Stimulated activated CD8-positive, alpha-beta memory T cell treated with anti-CD3 and anti-CD28 coated beads, Interleukin-12 subunit alpha, Interleukin-12 subunit beta, amount 100 ng/mL, for 24 hours (primary cell): ENCODE measurements at regions not wholly inside any gene's neighbourhood (a gene's known extent, or its start where the extent isn't known, plus 50 kb on each side); places are given as distances from the start of the nearest gene placed in this dataset.

ENCODE experiments used
- DNase-seq: peaks from one replicate; pipeline ENCODE4 v3.0.0-alpha.2; 2020; ENCODE audit errors: extremely low read depth

DNA sequence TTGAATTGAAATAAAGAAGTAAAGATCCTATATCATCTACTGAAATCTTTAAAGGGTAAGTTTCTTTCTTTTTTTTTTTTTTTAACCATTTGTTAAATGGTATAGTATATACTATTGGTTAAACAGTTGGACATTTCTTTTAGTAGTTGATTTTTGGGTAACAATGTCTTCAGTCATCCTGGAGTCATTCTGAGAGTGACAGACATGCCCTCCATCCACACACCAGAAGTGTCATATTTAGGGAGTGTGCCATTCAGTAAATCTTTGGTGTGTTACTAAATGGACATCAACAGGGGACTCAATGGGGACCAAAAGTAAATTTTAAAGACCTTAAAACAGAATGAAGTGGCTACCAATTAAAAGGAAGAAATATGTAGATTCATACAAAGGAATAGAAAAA is 50.8 kb upstream of the SLC39A10 start:
- DNase-seq: no peak

DNA sequence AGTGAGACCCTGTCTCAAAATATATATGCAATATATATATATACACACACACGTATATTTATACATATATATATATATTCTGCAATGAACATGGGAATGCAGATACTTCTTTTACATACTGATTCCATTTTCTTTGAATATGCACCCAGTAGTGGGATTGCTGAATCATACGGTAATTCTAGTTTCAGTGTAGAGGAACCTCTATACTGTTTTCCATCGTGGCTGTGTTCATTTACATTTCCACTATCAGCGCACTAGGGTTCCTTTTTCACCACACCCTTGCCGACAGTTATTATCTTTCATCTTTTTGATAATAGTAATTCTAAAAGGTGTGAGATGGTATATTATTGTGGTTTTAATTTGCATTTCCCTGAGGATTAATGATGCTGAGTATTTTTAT is 52.3 kb upstream of the SLC39A10 start:
- DNase-seq: no peak

DNA sequence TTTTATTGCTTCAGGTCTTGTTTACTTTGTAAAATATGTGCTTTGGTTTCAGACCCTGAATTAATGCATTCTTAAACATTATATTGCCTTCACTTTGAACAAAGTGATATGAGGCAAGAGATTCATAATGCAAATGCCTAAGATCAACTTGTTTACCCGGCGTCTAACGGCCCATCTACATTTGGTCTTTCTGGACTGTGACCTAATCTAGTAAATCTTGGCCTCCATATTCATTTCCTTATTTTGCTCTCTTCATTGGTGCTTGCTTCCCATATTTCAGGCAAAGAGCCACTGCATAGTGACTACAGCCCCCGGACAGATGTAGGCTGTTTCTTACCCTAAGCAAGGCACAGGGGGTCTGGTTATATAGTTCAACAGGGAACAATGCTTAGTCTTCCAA is 53.0 kb upstream of the SLC39A10 start:
- no peak for DNase-seq

DNA sequence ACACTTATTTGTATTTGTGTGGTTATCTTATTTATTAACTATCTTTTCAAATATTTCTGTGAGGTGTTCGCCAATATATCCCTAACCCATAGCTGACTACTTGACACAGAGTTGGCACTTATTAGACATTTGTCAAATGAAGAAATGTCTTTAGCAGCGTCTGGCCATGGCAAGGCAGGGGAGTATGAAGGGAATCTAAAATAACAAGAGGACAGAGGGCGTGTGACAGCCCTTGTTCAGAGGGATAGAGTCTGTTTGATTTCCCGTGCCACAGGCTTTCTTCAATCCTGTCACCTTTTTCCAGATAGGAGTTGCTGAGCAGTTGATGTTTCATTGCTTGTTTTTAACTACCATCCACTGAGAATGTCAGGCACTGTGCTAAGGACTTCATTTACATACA is 53.6 kb upstream of the SLC39A10 start:
- no peak for DNase-seq

DNA sequence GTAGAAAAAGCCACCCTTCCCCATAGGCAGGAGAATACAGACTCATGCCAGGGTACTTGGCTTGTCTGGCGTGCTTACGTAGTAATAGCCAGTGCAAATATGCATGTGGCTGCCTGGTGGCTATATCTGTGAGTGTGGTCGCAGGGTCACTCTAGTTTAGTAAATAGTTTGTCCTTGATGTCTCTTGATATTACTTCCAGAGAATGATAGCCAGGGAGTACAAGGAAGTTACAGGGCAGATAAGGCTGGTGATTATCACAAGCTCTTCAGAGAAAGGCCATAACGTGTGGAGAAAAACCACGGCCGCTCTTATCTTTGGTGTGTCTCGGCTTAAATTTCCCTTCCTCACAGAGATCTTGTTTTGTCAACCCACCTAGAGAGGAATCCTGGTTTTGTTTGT is 54.3 kb upstream of the SLC39A10 start:
- DNase-seq: no peak

DNA sequence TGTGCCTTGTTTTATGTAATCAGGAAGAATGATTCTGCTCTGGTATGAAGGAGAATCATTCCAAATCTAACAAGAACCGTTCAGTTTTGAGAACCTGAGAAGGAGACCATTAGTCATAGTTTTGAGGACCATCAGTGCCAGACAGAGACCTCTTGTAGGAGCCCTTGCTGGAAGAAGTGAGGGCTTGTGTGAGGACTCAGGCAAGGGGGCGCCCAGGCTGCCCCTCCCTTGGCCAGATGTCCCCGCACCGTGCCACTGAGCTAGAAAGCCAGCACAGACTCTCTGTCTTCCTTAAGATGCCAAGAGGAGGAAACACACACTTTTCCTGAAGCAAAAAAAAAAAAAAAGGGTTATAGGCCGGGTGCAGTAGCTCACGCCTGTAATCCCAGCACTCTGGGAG is 55.7 kb upstream of the SLC39A10 start:
- no peak for DNase-seq

DNA sequence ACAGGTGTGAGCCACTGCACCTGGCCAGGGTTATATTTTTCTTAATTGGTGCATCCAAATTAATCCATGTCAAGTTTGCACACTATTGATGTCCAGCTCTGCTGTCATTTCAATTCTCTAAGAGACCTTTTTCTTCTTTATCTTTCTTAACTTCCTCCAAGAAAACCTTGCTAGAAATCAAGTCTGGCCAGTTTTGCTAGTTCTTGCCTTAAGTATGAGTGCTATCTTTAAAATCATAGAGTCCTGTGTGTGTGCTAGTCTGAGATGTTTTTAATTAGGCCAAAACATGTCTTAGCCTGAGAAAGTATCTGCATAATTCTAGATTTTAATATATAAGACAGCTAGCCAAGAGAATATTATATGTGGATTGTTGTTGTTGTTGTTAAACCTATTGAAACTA is 56.2 kb upstream of the SLC39A10 start:
- no peak for DNase-seq

DNA sequence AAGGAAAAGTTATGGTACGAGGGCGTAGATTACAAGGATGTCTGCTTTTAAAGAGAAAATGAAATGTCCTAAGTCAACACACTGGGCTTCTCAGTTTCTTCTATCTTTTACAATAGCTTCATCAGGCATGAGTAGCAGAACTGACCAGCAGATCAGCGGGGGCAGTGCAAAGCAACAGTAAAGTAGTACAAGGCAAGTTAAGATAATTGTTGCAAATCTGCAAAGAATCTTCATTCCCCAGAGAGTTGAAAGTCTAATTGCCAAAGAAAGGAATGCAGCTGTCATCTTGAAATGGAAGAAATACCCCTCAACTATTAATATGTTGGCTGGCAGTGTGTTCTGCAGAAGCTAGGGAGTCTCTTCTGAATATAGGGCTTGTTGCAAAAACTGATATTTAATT is 60.2 kb upstream of the SLC39A10 start:
- no peak for DNase-seq

DNA sequence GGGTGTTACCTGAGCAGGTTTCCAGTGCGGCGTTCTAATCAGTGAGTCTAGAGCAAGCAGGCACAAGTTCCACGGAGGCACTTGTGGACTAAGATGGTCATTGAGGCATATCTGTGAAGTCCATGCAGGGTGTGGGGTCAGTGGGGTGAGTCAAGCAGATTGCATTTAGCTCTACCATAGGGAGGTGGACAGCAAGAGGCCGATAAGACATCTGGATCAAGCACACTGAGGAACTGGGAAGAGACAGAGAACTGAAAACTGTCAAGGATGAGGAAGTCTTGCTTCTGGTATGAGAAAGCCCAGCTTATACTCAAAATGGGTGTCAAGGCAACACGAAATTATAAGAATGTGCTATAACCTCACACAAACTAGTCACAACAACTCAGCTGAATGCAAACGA is 61.2 kb upstream of the SLC39A10 start:
- DNase-seq: no peak

DNA sequence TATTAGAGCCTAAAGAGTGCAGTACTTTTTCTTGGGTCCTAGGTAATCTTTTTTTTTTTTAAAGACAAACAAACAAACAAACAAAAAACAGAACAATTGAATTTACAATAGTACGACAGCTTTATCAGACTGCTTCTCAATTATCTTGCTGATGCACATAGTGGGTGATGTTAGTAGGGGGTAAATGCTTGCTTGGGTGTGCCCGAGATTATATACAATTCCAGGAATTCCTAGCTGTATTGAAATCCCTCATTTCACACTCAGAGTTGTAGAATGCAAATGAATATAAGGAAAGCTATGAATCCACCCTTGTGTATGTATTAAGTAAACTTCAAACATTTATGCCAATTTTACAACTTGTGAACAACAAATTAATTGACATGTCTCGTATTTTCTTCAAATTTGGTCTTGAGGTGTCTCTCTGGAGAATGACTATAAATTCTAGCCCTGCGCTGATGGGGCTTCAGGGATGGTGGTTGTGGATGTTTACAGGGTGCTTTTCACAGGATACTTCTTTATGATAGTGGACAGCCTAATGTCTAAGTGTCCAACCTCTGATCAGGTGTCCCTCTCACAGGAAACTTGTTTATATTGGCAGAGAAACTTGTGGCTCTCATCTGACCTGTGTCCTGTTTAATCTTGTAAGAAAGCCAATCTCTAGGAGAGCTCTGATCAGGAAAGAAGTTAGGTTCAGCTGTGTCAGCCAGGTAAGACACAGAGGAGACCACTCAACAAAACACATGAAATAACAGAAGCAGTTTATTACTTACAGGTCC is 61.9 kb upstream of the SLC39A10 start:
- DNase-seq: no peak

DNA sequence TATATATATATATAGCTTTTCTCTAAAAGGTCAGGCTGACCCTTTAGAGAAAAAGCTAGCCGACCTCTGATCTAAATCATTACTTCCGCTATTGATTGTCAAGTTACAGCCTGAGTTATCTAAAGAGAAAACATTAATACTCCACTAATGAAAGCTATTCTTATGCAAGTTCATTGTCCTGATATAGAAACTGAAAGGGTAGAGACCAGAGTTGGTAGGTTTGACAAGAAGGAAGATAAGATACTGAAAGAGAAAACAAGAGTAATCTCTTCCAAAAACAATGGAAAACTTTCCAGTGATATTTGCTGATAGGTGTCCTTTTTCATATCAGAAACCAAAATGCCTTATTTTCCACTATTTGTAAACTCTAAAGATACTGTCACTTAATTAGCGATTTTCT is 62.8 kb upstream of the SLC39A10 start:
- no peak for DNase-seq

DNA sequence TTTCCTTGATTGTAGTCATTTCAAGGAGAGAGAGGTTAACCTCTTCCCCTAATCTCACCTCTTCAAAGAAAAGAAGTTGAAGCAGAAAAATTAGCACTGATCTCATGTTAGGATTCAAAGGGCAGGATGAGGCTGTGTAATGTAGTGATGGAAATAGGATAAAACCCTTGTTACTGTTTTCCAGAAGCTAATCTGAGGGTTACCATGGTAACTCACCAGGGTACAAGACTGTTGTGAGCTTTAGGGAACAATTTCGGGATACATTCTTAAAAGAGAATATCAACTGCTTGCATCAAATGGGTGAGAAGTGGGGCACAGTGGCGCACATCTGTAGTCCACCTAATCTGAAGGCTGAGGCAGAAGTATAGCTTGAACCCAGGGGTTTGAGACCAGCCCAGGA is 64.9 kb upstream of the SLC39A10 start:
- no peak for DNase-seq

DNA sequence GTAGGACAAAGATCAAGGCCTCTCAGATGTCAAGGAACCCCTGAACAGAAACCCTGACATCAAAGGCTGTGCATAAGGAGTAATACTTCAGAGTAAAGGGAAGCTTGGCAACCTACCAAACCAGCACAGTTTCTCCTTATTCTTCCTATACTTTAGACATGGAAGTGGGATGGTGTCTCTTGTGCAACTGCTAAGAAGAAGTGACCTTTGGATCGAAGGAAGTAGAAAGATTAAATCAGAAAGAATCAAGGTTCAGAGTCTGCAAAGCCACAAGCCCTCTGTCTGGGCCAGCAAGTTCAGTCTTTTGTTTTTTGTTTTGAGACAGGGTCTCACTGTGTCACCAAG is 66.2 kb upstream of the SLC39A10 start:
- DNase-seq: no peak

DNA sequence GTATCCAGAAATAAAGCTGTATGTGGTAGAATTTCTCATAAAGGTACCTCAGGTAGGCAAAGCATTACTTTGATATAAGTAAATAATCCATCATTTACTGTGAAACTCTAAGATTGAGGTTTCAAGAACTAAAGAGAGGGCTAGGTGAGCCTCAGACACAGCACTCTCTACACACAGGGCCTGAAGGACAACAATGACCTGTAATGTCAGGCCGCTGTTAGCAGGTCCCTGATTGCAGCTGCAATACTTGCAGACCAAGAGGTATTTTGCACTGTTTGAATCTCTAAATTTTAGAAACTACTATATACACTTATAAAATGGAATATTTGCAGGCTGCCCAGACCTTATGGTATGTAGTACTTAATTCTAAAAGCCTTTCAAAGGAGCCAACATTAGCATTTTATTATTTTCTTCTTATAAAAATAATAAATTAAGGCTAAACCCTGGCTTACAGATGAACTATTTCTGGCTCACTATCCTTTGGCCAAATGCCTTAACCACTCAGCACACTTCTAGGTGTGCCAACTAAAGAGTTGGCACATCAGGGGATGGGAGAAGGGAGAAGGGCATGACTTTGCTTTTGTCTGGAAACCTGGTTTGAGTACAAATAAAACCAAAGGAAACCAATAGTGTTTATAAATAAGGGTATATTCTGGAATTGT is 66.7 kb upstream of the SLC39A10 start:
- no peak for DNase-seq

DNA sequence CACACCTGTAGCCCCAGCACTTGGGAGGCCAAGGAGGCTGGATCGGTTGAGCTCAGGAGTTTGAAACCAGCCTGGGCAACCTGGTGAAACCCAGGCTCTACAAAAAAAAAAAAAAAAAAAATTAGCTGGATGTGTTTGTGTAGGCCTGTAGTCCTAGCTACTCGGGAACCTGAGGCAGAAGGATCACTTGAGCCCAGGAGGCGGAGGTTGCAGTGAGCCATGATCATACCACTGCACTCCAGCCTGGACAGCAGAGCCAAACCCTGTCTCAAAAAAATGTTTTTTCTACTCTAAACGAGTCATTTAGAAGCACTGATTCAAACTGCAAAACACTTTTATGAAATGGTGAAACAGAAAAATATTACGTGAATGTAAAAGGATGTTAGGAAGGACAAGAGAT is 69.1 kb upstream of the SLC39A10 start:
- no peak for DNase-seq

DNA sequence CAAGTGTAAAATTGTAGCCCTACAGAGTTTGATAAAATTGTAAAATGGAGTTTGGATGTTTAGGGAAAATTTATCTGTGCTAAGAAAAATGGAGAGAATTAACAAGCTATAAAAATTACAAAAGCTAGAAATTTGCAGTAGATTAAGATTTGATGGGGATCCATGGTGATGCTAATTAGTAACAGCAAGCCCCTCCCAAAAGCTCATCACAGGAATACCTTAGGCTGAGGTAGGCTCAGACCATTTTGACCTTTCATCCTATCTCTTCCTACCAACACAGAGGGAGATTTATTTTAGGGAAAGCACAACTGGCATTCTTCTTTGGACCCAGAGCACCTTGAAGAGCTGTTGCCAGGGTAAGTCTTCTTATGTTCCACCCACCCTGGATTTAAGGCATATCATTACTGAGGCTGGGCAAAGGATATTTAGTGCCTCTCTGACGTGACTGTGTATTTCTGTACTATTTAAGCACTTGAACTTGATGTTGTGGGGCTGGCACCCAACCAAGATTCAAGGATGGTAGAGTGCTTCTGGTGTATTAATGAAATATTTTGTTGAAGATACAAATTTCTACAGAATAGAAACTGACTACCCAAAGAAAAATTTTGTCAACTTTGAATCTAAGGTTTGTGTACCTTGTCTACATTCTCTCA is 70.8 kb upstream of the SLC39A10 start:
- DNase-seq: no peak

DNA sequence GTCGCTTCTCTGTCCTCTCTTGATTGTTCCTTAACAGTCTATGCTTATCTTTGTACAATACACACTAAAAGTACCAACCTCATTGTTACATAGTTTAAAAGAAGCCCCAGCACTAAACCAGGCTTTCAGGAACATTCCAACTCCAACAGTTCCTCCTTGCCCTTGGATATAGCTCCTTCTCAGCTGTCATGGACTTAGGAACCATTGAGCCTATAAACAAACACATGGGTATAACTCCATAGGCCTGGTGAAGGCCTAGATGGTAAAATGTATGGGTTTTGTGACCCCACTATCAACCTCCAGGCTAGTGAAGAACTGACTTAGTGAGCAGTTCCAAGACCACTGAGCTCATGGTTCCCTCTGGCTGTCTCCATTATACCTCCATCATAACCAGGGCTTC is 74.8 kb upstream of the SLC39A10 start:
- DNase-seq: no peak

DNA sequence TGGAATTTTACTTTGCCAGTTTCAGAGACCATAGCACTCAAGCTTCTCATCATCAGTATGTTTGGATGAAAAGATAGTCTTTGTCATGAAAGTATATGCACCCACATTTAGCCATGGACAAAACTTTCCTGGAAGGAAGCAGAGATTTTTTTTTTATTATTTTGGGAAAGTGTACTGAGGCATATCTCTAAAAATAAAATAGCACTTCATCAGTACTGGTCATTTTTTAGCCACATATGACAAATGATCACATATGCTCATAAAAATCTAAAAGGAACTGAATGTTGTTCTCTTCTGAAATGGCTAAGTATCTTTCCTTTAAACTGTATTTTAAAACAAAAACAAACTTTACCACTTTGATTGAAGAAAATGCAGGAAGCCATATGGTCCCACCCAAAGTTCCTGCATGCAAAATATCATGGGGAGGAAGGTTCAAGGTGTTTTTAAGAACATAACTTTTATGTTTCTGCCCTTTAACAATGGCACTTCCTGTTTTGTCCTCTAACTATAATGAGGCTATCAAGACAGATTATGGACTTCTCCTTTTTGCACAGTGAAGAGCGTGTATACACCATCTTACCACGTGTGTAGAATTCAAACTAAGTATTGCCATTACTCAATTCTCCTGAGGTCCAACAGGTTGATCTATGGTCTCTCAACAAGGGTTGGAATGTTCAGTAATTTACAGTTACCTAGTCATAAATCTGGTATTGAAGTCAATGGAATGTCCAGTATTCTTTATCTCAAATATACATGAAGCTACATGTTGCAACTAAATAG is 77.1 kb upstream of the SLC39A10 start:
- DNase-seq: no peak

DNA sequence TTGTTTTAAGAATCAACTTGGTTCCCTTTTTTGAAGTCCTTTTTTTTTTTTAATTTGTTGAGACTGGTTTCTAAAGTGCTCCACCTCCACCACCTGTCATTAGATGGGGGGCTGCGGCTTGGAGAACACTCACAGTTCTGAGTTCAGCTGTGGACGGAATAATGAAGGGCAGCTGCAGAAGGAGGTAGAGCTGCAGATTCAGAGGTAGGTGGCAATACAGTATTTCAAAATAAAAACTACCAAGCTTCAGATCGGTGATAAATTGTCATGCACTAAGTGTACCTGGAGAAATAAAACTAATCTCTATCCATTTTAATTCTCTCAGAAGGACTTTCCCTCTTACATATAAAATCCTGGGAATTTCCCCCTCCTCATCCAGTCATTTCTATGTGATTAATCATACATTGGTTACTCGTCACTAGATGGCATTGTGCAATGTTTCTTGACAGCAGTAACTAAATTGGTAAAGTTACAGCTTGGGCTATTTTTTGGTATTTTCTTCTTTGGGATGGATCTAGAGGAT is 81.1 kb upstream of the SLC39A10 start:
- no peak for DNase-seq

DNA sequence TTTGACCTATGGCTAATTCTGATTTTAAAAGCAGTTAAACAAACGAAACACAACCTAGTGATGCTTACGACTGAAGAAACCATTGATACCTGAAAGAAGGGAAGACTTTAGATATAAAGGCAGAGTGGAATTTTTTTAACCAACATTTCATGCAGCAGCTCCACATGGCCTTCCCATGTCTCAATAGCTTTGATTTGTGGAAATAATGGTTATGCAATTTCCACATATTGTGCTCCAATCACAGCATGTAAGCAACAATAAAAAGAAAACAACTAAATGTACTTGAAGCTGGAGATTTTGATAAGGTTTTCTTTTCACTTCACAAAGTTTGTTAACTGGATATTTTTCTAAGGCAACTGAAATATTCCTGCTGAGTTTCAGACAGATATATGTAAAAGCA is 82.0 kb upstream of the SLC39A10 start:
- DNase-seq: no peak

DNA sequence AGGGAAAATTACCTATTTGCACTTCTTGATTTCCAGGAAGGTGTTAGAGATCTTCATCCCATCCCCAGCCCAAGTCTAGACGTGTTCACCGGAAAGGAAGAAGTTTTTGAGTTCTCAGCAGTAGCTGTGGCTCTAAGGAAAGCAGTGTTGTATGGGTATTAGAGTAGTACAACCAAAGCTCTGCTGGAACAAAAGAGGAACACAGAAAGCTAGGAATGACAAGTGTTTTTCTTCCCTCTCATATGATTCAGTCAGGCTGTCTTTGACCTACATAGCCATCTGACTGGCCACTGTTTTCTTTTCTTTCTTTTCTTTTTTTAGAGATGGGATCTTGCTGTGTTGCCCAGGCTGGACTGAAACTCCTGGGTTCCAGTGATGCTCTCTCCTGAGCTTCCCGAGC is 82.7 kb upstream of the SLC39A10 start:
- DNase-seq: no peak
